ENCODE measurements at regions not wholly inside any gene's neighbourhood (a gene's known extent, or its start where the extent isn't known, plus 50 kb on each side); places are given as distances from the start of the nearest gene placed in this dataset.

GRCh38 chr1:37373413-37373812, 101.0 kb upstream of the ZC3H12A start:
- no peak for TF ChIP-seq POLR2AphosphoS5 (IDR thresholded peaks at IDR 0.05; ENCODE audit: low read depth, low read length)
- no peak for TF ChIP-seq CTCF (IDR thresholded peaks at IDR 0.05)
- no peak for TF ChIP-seq REST (IDR thresholded peaks at IDR 0.05; ENCODE audit: low read depth, low read length)
- TF ChIP-seq EP300 (IDR thresholded peaks at IDR 0.05; ENCODE audit: borderline replicate concordance in 1 of 2, low read depth in 1 of 2, low read length in 1 of 2): no peak
- TF ChIP-seq JUND (IDR thresholded peaks at IDR 0.05): no peak
- no peak for TF ChIP-seq USF1 (IDR thresholded peaks at IDR 0.05; ENCODE audit: borderline replicate concordance, low read depth)
- TF ChIP-seq EZH2phosphoT487 (IDR thresholded peaks at IDR 0.05; ENCODE audit: borderline replicate concordance, low read depth): no peak
- no peak for TF ChIP-seq NFIC (IDR thresholded peaks at IDR 0.05; ENCODE audit: borderline replicate concordance)
- no peak for TF ChIP-seq ZBTB33 (IDR thresholded peaks at IDR 0.05; ENCODE audit: borderline replicate concordance, low read depth)

All from SK-N-SH (cell line).